Upper lobe of left lung (tissue), 4 donors: ENCODE measurements at regions not wholly inside any gene's neighbourhood (a gene's known extent, or its start where the extent isn't known, plus 50 kb on each side); places are given as distances from the start of the nearest gene placed in this dataset.

ENCODE experiments used
- CTCF ChIP-seq, 6 experiments: fragments of 450-650 bp in 4 of 6; fragments of 200-600 bp in 2 of 6; sonication (generic) in 2 of 6; IDR thresholded peaks; one replicate each; pipeline ENCODE4 v1.5.1; 2016 to 2019; ENCODE audit warnings: antibody characterized with exemption in 6 of 6
- EP300 ChIP-seq, 4 donors: sonication (generic); formaldehyde crosslinking; IDR thresholded peaks; one replicate each; pipeline ENCODE4 v1.5.1; 2017; ENCODE audit warnings: antibody characterized with exemption in 4 of 4, control low read depth in 2 of 4
- POLR2A ChIP-seq, 4 donors: fragments of 450-650 bp; IDR thresholded peaks; one replicate each; pipeline ENCODE4 v1.5.1; 2016 to 2017; ENCODE audit warnings: antibody characterized with exemption in 4 of 4, mild to moderate bottlenecking in 2 of 4
- POLR2AphosphoS5 ChIP-seq, 2 donors: sonication (generic); formaldehyde crosslinking; IDR thresholded peaks; one replicate each; pipeline ENCODE4 v1.5.1; 2017; ENCODE audit warnings: antibody characterized with exemption in 2 of 2

GRCh38 chr10:32160864-32161263 is 104.6 kb upstream of the KIF5B start:
- TF ChIP-seq POLR2AphosphoS5 (IDR thresholded peaks at IDR 0.05) (no peak), CTCF (IDR thresholded peaks at IDR 0.05) (no peak), POLR2A (IDR thresholded peaks at IDR 0.05) (no peak), EP300 (IDR thresholded peaks at IDR 0.05) (no peak)
